Brain microvascular endothelial cell (primary cell): ENCODE measurements at regions not wholly inside any gene's neighbourhood (a gene's known extent, or its start where the extent isn't known, plus 50 kb on each side); places are given as distances from the start of the nearest gene placed in this dataset.

Source experiments
- DNase-seq: peaks from one replicate; pipeline ENCODE4 v3.0.0-alpha.2; 2020
- H3K27ac ChIP-seq: fragments of 250-450 bp; sonication (Bioruptor Pico); 2 replicates; pipeline ENCODE4 v1.5.1; 2020; ENCODE audit warnings: mild to moderate bottlenecking, moderate library complexity
- H3K27me3 ChIP-seq: fragments of 250-450 bp; sonication (Bioruptor Pico); replicated peaks from 2 replicates; pipeline ENCODE4 v1.5.1; 2020; ENCODE audit warnings: mild to moderate bottlenecking
- H3K36me3 ChIP-seq: fragments of 250-450 bp; sonication (Bioruptor Pico); replicated peaks from 2 replicates; pipeline ENCODE4 v1.5.1; 2020; ENCODE audit warnings: mild to moderate bottlenecking
- H3K4me3 ChIP-seq: 2 replicates; pipeline ENCODE4 v1.5.1; 2011; ENCODE audit warnings: low read depth, mild to moderate bottlenecking, control low read depth, low read length, moderate library complexity
- CTCF ChIP-seq: IDR thresholded peaks from 2 replicates; pipeline ENCODE4 v1.5.1; 2011; ENCODE audit warnings: low read depth, mild to moderate bottlenecking, moderate library complexity, low read length, control low read depth, inconsistent platforms; ENCODE audit errors: missing control alignments
- in situ Hi-C: cut with HindIII; loops from 2 replicates; pipeline ENCODE4 v1.10.0; 2017; ENCODE audit warnings: low sequenced_read_pairs, low pct_ligation_motif_present

DNA sequence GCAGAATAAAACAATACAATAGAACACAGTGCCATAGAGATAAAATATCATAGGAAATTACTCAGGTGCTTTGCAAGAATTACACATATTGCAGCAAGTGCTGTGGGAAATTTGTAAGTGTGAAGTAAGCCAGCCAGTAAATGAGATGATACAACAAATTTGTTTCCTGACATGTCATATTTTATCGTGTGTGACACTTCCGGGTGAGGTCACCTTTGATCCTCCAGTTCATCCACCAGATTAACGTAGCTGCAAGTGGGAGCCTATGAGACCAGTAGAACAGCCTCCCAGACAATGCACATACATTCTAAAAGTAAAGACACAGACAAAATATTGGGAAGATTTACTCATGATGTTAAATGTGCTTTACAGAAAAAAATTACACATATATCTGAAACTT is 72.2 kb downstream of the PRDM9 start:
- TF ChIP-seq CTCF = no peak
- no peaks in the 10 kb centered on the region for H3K36me3 ChIP-seq
- H3K27me3 ChIP-seq = no peaks in the 10 kb centered on the region
- in situ Hi-C loops = no loop called here
- no peak for DNase-seq
- H3K27ac ChIP-seq = no peak overlapping the region
- no peak overlapping the region for H3K4me3 ChIP-seq

- in situ Hi-C loops = no loop called here
These were observed 75.7 kb downstream of the PRDM9 start for GRCh38 chr5:23583081-23583480.

DNA sequence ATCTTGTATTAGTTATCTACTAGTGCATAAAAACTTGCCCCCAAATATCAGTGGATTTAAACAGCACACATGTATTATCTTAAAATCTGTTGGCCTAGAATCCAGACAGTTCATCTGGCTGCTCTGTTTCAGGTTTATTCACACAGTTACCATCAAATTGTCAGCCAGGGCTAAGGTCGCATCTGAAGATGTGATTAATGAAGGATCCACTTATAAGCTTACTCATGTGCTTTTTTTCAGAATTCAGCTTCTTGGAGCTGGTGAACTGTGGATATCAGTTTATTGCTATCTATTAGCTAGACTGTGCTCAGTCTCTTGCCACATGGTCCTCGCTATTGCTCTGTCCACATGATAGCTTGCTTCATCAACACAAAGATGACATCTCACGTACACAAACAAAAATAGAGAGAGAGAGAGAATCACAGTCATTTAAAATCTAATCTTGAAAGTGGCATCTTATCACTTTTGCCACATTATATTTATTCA is 81.5 kb downstream of the PRDM9 start:
- DNase-seq = no peak
- no peak overlapping the region for H3K27ac ChIP-seq
- no peak for TF ChIP-seq CTCF
- in situ Hi-C loops = no loop called here
- H3K27me3 ChIP-seq = no peaks in the 10 kb centered on the region
- H3K36me3 ChIP-seq = no peaks in the 10 kb centered on the region
- H3K4me3 ChIP-seq = no peak overlapping the region

More at GRCh38 chr5:23583081-23583480, 75.7 kb downstream of the PRDM9 start:
- Histone ChIP-seq H3K4me3 (no peak overlapping the region), H3K27me3 (no peaks in the 10 kb centered on the region), H3K27ac (no peak overlapping the region), H3K36me3 (no peaks in the 10 kb centered on the region)
- no peak for TF ChIP-seq CTCF
- DNase-seq = no peak

DNA sequence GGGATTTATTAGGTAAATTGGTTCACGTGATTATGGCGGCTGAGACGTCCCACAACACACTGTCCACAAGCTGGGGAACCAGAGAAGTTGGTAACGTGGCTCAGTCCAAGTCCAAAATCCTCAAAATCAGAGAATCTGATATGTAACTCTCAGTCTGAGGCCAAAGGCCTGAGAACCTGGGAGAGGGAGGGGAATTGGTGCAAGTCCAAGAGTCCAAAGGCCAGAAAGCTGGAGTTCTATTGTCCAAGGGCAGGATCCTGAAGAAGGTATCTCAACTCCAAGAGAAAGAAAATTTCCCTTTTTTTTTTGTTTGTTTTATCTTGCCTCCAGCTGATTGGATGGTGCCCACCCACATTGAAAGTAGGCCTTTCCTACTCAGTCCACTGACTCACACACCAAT is 83.8 kb downstream of the PRDM9 start:
- Histone ChIP-seq H3K27ac (no peak overlapping the region), H3K4me3 (no peak overlapping the region), H3K27me3 (no peaks in the 10 kb centered on the region), H3K36me3 (no peaks in the 10 kb centered on the region)
- no peak for TF ChIP-seq CTCF
- DNase-seq = no peak
- in situ Hi-C loops = no loop called here

DNA sequence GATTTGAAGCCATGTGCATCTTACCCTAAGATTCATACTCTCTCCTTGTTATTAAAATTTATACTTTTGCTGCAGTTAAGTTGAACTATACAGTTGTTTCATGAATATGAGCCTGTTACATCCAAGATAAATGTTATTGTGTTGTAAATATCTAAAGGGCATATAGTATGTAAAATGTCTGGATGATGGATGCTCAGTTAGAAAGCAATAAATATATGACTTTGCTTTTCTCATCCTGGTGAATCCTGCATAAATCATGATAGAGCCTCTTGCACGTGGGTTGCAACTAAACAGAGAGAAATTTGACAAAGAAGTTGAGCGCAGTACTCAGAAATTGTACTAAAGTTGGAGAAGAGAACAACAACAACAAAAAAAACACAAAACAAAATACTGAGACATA is 99.5 kb downstream of the PRDM9 start:
- in situ Hi-C loops = no loop called here
- DNase-seq = no peak
- no peak overlapping the region for H3K27ac ChIP-seq
- no peak overlapping the region for H3K4me3 ChIP-seq
- no peaks in the 10 kb centered on the region for H3K36me3 ChIP-seq
- no peak for TF ChIP-seq CTCF
- no peaks in the 10 kb centered on the region for H3K27me3 ChIP-seq

DNA sequence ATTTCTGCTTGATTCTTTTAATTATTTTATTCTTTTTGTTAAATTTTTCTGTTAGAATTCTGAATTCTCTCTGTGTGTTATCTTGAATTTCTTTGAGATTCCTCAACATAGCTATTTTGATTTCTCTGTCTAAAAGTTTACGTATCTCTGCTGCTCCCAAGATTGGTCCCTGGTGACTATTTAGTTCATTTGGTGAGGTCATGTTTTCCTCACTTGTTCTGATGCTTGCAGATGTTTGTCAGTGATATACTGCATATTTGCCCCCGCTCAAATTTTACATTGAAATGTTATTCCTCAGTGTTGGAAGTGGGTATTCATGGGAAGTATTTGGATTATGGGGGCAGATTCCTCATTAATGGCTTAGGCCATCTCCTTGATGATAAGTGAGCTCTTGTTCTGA is 105.3 kb downstream of the PRDM9 start:
- no peak overlapping the region for H3K4me3 ChIP-seq
- TF ChIP-seq CTCF = no peak
- H3K36me3 ChIP-seq = no peaks in the 10 kb centered on the region
- no peaks in the 10 kb centered on the region for H3K27me3 ChIP-seq
- in situ Hi-C loops = no loop called here
- no peak overlapping the region for H3K27ac ChIP-seq
- no peak for DNase-seq
